ENCODE measurements at regions not wholly inside any gene's neighbourhood (a gene's known extent, or its start where the extent isn't known, plus 50 kb on each side); places are given as distances from the start of the nearest gene placed in this dataset.

GRCh38 chr6:16019462-16019861 lies 109.4 kb upstream of the MYLIP start (continued):
- TF ChIP-seq, protein P1, sequence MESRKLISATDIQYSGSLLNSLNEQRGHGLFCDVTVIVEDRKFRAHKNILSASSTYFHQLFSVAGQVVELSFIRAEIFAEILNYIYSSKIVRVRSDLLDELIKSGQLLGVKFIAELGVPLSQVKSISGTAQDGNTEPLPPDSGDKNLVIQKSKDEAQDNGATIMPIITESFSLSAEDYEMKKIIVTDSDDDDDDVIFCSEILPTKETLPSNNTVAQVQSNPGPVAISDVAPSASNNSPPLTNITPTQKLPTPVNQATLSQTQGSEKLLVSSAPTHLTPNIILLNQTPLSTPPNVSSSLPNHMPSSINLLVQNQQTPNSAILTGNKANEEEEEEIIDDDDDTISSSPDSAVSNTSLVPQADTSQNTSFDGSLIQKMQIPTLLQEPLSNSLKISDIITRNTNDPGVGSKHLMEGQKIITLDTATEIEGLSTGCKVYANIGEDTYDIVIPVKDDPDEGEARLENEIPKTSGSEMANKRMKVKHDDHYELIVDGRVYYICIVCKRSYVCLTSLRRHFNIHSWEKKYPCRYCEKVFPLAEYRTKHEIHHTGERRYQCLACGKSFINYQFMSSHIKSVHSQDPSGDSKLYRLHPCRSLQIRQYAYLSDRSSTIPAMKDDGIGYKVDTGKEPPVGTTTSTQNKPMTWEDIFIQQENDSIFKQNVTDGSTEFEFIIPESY (IDR thresholded peaks at IDR 0.05; ENCODE audit: extremely low read depth, insufficient replicate concordance, low read length), result no peak
- TF ChIP-seq YY1 (IDR thresholded peaks at IDR 0.05; ENCODE audit: extremely low read depth, insufficient replicate concordance, low read depth, low read length) (no peak), JUND (IDR thresholded peaks at IDR 0.05) (no peak), SP1 (IDR thresholded peaks at IDR 0.05; ENCODE audit: low read depth) (no peak), ZFX (IDR thresholded peaks at IDR 0.05) (no peak), ELF1 (IDR thresholded peaks at IDR 0.05; ENCODE audit: borderline replicate concordance, low read depth) (no peak), RAD21 (IDR thresholded peaks at IDR 0.05; ENCODE audit: low read depth) (no peak)
- TF ChIP-seq, protein P2, sequence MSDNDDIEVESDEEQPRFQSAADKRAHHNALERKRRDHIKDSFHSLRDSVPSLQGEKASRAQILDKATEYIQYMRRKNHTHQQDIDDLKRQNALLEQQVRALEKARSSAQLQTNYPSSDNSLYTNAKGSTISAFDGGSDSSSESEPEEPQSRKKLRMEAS (IDR thresholded peaks at IDR 0.05), result no peak

DNA sequence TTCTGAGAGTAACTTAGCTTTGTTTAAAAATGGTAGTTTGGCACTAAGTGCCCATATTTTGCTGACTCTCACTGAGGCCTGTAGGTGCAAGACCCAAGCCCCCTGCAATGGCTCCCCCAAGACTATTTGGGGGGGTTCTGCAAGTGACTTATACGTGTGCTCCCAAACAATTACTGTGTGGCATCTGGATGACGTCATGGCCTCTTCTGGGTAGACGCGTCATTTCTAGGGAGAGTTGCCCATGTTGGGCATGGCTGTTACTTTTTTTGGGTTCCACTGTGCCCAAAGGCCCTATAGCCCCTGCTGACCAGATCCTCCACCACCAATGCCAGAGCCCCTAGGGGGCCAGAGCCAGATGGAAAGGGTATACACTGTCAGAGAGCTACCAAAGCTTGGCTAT lies 110.3 kb upstream of the MYLIP start:
- Histone ChIP-seq H3K9me2 (ENCODE audit: insufficient read depth) (no peaks in the 10 kb centered on the region), H3K4me3 (replicated peaks in 1 of 2; ENCODE audit: low read depth in 1 of 2, low read length in 2 of 2) (no peak overlapping the region), H3K9ac (ENCODE audit: low read length) (no peak overlapping the region), H3K27ac (ENCODE audit: low read depth, low read length) (no peak overlapping the region), H3K4me1 (ENCODE audit: control insufficient read depth in 1 of 2, insufficient read depth in 2 of 2, low read length in 2 of 2) (no peaks in the 10 kb centered on the region), H3K36me3 (ENCODE audit: control insufficient read depth in 1 of 2, insufficient read depth in 2 of 2, low read length in 2 of 2) (no peaks in the 10 kb centered on the region), H2AFZ (ENCODE audit: low read depth, low read length, poor library complexity, severe bottlenecking) (no peak overlapping the region), H3K4me2 (ENCODE audit: low read length) (no peak overlapping the region), H3K9me3 (ENCODE audit: control insufficient read depth in 1 of 2, insufficient read depth in 1 of 2, low read depth in 1 of 2, low read length in 2 of 2) (no peaks in the 10 kb centered on the region), H4K20me1 (ENCODE audit: insufficient read depth) (no peaks in the 10 kb centered on the region), H3K79me2 (ENCODE audit: insufficient read depth, low read length) (no peaks in the 10 kb centered on the region), H3K27me3 (ENCODE audit: insufficient read depth, low read length) (no peaks in the 10 kb centered on the region)
- no TSS peak for BruUV-seq (replicated peaks)
- CTCF ChIA-PET, result no interaction called here
- DNase-seq (ENCODE audit: low read depth, low spot score), result no peak
- TF ChIP-seq EZH2phosphoT487 (IDR thresholded peaks at IDR 0.05; ENCODE audit: borderline replicate concordance), result no peak
- TF ChIP-seq, protein P2 (IDR thresholded peaks at IDR 0.05), result no peak
- TF ChIP-seq YY1 (IDR thresholded peaks at IDR 0.05; ENCODE audit: extremely low read depth, insufficient replicate concordance, low read depth, low read length), result no peak
- TF ChIP-seq SRF (IDR thresholded peaks at IDR 0.05; ENCODE audit: low read depth), result no peak
- TF ChIP-seq EGR1 (IDR thresholded peaks at IDR 0.05; ENCODE audit: low read depth), result no peak
- no peak for TF ChIP-seq SIN3A (IDR thresholded peaks at IDR 0.05; ENCODE audit: low read depth)
- TF ChIP-seq ELF1 (IDR thresholded peaks at IDR 0.05; ENCODE audit: borderline replicate concordance, low read depth), result no peak
- no peak for TF ChIP-seq CBX3 (IDR thresholded peaks at IDR 0.05; ENCODE audit: low read depth)
- TF ChIP-seq FOSL1 (IDR thresholded peaks at IDR 0.05; ENCODE audit: low read depth), result no peak
- no peak for TF ChIP-seq ZNF274 (IDR thresholded peaks at IDR 0.05; ENCODE audit: low read depth, low read length)
- TF ChIP-seq CEBPB (IDR thresholded peaks at IDR 0.05; ENCODE audit: low read depth), result no peak
- TF ChIP-seq REST (IDR thresholded peaks at IDR 0.05; ENCODE audit: low read depth), result no peak
- no peak for TF ChIP-seq ATF3 (IDR thresholded peaks at IDR 0.05)
- TF ChIP-seq JUND (IDR thresholded peaks at IDR 0.05), result no peak
- no peak for TF ChIP-seq RAD21 (IDR thresholded peaks at IDR 0.05; ENCODE audit: low read depth)
- RAD21 ChIA-PET (ENCODE audit: low non-redundant PET in 1 of 2, low total read pairs in 2 of 2, uncharacterized antibody in 2 of 2, unreplicated experiment in 2 of 2), result no interaction called here
- intact Hi-C loops (cut with micrococcal nuclease), result no loop called here
- no peak for ATAC-seq
- POLR2A ChIA-PET, result no interaction called here
